ENCODE measurements at regions not wholly inside any gene's neighbourhood (a gene's known extent, or its start where the extent isn't known, plus 50 kb on each side); places are given as distances from the start of the nearest gene placed in this dataset.

- H4K91ac ChIP-seq (ENCODE audit: insufficient read length, low read depth, low read length) = no peak overlapping the region
- no peak overlapping the region for H3K27ac Mint-ChIP-seq
- TF ChIP-seq, protein P1, sequence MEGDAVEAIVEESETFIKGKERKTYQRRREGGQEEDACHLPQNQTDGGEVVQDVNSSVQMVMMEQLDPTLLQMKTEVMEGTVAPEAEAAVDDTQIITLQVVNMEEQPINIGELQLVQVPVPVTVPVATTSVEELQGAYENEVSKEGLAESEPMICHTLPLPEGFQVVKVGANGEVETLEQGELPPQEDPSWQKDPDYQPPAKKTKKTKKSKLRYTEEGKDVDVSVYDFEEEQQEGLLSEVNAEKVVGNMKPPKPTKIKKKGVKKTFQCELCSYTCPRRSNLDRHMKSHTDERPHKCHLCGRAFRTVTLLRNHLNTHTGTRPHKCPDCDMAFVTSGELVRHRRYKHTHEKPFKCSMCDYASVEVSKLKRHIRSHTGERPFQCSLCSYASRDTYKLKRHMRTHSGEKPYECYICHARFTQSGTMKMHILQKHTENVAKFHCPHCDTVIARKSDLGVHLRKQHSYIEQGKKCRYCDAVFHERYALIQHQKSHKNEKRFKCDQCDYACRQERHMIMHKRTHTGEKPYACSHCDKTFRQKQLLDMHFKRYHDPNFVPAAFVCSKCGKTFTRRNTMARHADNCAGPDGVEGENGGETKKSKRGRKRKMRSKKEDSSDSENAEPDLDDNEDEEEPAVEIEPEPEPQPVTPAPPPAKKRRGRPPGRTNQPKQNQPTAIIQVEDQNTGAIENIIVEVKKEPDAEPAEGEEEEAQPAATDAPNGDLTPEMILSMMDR (conservative IDR thresholded peaks at IDR 0.05) = no peak
- H3T11ph ChIP-seq (ENCODE audit: low read length) = no peak overlapping the region
- no CpG with 5 or more reads among the region's 4 CpGs for WGBS (ENCODE audit: extremely low coverage, insufficient read length, low lambda C conversion rate)
- H3K4me1 ChIP-seq (ENCODE audit: insufficient read depth, low read length) = no peaks in the 10 kb centered on the region
- no peaks in the 10 kb centered on the region for H3K9me3 ChIP-seq (ENCODE audit: control insufficient read depth, low read depth, low read length)
- H3K9ac ChIP-seq (ENCODE audit: extremely low read depth, insufficient read length, low read length) = no peak overlapping the region
- no peaks in the 10 kb centered on the region for H3K27me3 Mint-ChIP-seq (ENCODE audit: low read depth)
- no peak overlapping the region for H4K5ac ChIP-seq (ENCODE audit: insufficient read length, low read depth, low read length)
- H3K4me1 Mint-ChIP-seq = no peaks in the 10 kb centered on the region
- no peak overlapping the region for H3K4me3 Mint-ChIP-seq
- H3K18ac ChIP-seq (ENCODE audit: insufficient read length, low read depth, low read length) = no peak overlapping the region
- no peak overlapping the region for H3K4ac ChIP-seq (ENCODE audit: low read depth, low read length)
- H2BK12ac ChIP-seq (ENCODE audit: insufficient read length, low read depth, low read length) = no peak overlapping the region
- no peak overlapping the region for H3K27ac ChIP-seq (ENCODE audit: insufficient read length, low read depth, low read length)
- no peak overlapping the region for H3K23ac ChIP-seq (ENCODE audit: insufficient read length, low read depth, low read length)
- H3K79me1 ChIP-seq (ENCODE audit: insufficient read depth, low read depth, low read length, poor library complexity, severe bottlenecking) = no peaks in the 10 kb centered on the region
- no peak overlapping the region for H2BK120ac ChIP-seq (ENCODE audit: low read depth, low read length, poor library complexity, severe bottlenecking)
- H4K20me1 ChIP-seq (ENCODE audit: control insufficient read depth, insufficient read depth, insufficient read length) = no peaks in the 10 kb centered on the region
- H2AFZ ChIP-seq (ENCODE audit: low read length) = no peak overlapping the region
- H3K36me3 Mint-ChIP-seq (ENCODE audit: insufficient read depth in 1 of 3, low read depth in 3 of 3) = no peaks in the 10 kb centered on the region
- no peak overlapping the region for H2BK15ac ChIP-seq (ENCODE audit: low read depth, low read length)
- no peak overlapping the region for H3K14ac ChIP-seq (ENCODE audit: insufficient read depth, low read length)
- H3K56ac ChIP-seq (ENCODE audit: insufficient read length, low read depth, low read length) = no peak overlapping the region
- no peaks in the 10 kb centered on the region for H3K79me2 ChIP-seq (ENCODE audit: insufficient read depth, low read length)
- H4K8ac ChIP-seq (replicated peaks; ENCODE audit: insufficient read length, low read depth, low read length) = no peak overlapping the region
- H2BK5ac ChIP-seq (ENCODE audit: insufficient read length, low read length) = no peak overlapping the region
- H2BK20ac ChIP-seq (ENCODE audit: low read depth, low read length, poor library complexity, severe bottlenecking) = no peak overlapping the region
- no peak overlapping the region for H3K4me2 ChIP-seq (ENCODE audit: insufficient read depth, insufficient read length, low read length)
- H2AK5ac ChIP-seq (ENCODE audit: insufficient read length, low read length) = no peak overlapping the region
- H3K9me3 Mint-ChIP-seq = no peaks in the 10 kb centered on the region; a peak in 1 of 5 replicates
- no peaks in the 10 kb centered on the region for H3K27me3 ChIP-seq (ENCODE audit: insufficient read depth, low read length)
- no peaks in the 10 kb centered on the region for H3K23me2 ChIP-seq (ENCODE audit: insufficient read length, low read depth, low read length, poor library complexity, severe bottlenecking)
- DNase-seq = no peak
Measured at GRCh38 chr5:85452322-85453025, 1067.8 kb upstream of the EDIL3 start.

All from H9 (cell line).